Brain pericyte (primary cell): ENCODE measurements at regions not wholly inside any gene's neighbourhood (a gene's known extent, or its start where the extent isn't known, plus 50 kb on each side); places are given as distances from the start of the nearest gene placed in this dataset.
"Not testable (repeated sequence)": the region's sequence is repeated elsewhere in the genome, so short reads cannot be mapped to it uniquely, and the experiment has no call there.

ENCODE experiments used
- DNase-seq: peaks from one replicate; pipeline ENCODE4 v3.0.0-alpha.2; 2012; ENCODE audit warnings: low read depth, low spot score

GRCh38 chr16:29201296-29202024 lies 205.1 kb downstream of the NPIPB11 start:
- not testable (repeated sequence) for DNase-seq

GRCh38 chr16:29200681-29201080 lies 205.8 kb downstream of the NPIPB11 start:
- not testable (repeated sequence) for DNase-seq

- DNase-seq, result peak; percentile 40
Measured at GRCh38 chr16:29200135-29200601, 206.3 kb downstream of the NPIPB11 start.

GRCh38 chr16:29199626-29200025 lies 206.9 kb downstream of the NPIPB11 start:
- not testable (repeated sequence) for DNase-seq

GRCh38 chr16:29198731-29199521 lies 207.6 kb downstream of the NPIPB11 start:
- no peak for DNase-seq

GRCh38 chr16:29198231-29198630 lies 208.3 kb downstream of the NPIPB11 start:
- no peak for DNase-seq

- DNase-seq, result not testable (repeated sequence)
Measured at GRCh38 chr16:29197494-29198100, 208.9 kb downstream of the NPIPB11 start.

- DNase-seq, result not testable (repeated sequence)
Measured at GRCh38 chr16:29196746-29197145, 209.8 kb downstream of the NPIPB11 start.

GRCh38 chr16:29195116-29195872 lies 210.4 kb downstream of the LAT start:
- DNase-seq, result not testable (repeated sequence)

GRCh38 chr16:29194185-29194844 lies 209.5 kb downstream of the LAT start:
- not testable (repeated sequence) for DNase-seq

- DNase-seq, result not testable (repeated sequence)
Measured at GRCh38 chr16:29193634-29194033, 208.8 kb downstream of the LAT start.

- not testable (repeated sequence) for DNase-seq
Measured at GRCh38 chr16:29193248-29193574, 208.4 kb downstream of the LAT start.

- no peak for DNase-seq
Measured at GRCh38 chr16:29192329-29193247, 207.7 kb downstream of the LAT start.

- not testable (repeated sequence) for DNase-seq
Measured at GRCh38 chr16:29191636-29192180, 206.9 kb downstream of the LAT start.

- DNase-seq, result not testable (repeated sequence)
Measured at GRCh38 chr16:29190553-29191431, 205.9 kb downstream of the LAT start.

- DNase-seq, result not testable (repeated sequence)
Measured at GRCh38 chr16:29188806-29189205, 204.0 kb downstream of the LAT start.

- DNase-seq, result not testable (repeated sequence)
Measured at GRCh38 chr16:29186306-29187220, 201.7 kb downstream of the LAT start.

- not testable (repeated sequence) for DNase-seq
Measured at GRCh38 chr16:29185872-29186271, 201.0 kb downstream of the LAT start.
